ENCODE measurements at regions not wholly inside any gene's neighbourhood (a gene's known extent, or its start where the extent isn't known, plus 50 kb on each side); places are given as distances from the start of the nearest gene placed in this dataset.
"Not testable (repeated sequence)": the region's sequence is repeated elsewhere in the genome, so short reads cannot be mapped to it uniquely, and the experiment has no call there.

DNA sequence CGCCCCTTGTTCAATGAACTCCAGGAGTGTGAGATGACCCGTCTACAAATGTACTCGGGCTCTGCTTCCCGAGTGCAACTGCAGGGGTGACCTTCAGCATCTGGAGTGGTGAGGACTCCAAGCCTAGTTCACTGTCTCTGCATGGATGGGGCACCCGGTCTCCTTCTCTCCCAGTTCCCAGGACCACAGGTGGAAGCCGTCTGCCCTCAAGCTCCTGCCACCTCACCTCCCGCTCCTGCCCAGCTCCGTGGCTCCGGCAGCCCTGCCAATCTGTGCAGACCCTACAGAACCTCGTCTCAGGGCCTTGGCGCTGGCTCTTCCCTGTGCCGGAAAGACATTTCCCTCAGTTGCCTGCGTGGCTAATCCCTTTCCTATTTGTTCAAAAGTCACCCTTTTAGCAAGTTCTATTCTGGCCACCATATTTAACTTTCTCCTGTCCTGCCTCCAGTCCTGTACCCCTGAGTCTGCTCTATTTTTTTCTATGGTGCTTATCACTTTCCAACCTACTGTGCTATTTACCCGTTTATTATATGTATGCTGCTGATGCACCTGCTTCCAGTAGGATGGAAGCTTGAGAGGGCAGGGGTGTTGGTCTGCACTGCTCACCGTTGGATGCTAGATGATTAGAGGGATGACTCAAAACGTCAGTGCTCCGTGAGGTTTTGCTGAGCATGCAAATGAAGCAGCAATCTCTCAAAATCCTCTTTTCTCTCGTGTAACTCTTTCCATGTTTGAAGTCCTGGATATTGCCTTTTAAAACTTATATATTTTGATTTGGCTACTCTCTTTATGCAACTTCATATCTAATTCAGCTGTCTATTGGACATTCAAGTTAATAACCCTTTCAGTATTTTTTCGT, 641.4 kb downstream of the ACTR3B start:
- Histone ChIP-seq H3K4me3 (ENCODE audit: low read depth, low read length) (no peak overlapping the region), H3K36me3 (ENCODE audit: insufficient read depth) (no peaks in the 10 kb centered on the region), H3K27ac (ENCODE audit: low read depth) (no peak overlapping the region), H3K4me1 (ENCODE audit: insufficient read depth) (no peaks in the 10 kb centered on the region)
- DNase-seq (ENCODE audit: extremely low spot score), result no peak
- 87% methylated on average over 19 of the region's 19 CpGs for WGBS

DNA sequence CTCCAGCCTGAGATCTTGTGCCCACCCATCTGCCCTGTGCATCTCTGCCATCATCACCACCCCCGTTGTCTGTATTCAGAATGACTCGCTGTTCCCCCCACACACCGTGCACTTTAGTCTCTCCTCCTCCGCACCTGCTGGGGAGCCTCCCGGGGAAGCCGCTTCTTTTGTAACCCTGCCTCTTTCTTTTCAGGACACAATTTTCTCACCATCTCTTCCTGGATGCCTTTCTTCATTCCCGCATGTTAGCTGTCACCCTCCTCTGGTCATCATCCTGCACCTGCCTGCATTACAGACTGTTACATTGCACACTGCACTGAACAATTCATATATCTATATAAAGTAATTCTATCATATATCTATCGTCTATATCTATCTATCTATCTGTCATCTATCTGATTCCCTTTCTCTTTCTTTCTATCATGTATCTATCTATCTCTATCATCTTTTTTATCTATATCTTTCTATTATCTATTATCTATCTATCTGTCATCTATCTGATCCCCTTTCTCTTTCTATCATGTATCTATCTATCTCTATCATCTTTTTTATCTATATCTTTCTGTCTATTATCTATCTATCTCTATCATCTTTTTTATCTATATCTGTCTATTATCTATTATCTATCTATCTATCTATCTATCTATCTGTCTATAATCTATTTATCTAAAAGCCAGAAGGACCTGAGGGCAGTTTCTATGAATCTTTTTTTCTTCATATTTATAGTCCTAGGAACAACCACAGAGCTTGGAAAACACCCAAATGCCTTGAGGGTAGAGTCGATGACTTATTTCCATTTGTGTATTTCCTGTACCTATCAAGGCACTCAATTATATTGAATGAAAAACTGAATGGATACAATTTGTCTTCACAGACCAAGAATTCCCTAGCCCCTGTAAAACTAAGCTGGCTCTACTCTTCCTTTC, 642.5 kb downstream of the ACTR3B start:
- Histone ChIP-seq H3K36me3 (ENCODE audit: insufficient read depth) (no peaks in the 10 kb centered on the region), H3K4me1 (ENCODE audit: insufficient read depth) (no peaks in the 10 kb centered on the region), H3K27ac (ENCODE audit: low read depth) (no peak overlapping the region), H3K4me3 (ENCODE audit: low read depth, low read length) (no peak overlapping the region)
- WGBS, result 92% methylated on average over 9 of the region's 9 CpGs
- no peak for DNase-seq (ENCODE audit: extremely low spot score)

DNA sequence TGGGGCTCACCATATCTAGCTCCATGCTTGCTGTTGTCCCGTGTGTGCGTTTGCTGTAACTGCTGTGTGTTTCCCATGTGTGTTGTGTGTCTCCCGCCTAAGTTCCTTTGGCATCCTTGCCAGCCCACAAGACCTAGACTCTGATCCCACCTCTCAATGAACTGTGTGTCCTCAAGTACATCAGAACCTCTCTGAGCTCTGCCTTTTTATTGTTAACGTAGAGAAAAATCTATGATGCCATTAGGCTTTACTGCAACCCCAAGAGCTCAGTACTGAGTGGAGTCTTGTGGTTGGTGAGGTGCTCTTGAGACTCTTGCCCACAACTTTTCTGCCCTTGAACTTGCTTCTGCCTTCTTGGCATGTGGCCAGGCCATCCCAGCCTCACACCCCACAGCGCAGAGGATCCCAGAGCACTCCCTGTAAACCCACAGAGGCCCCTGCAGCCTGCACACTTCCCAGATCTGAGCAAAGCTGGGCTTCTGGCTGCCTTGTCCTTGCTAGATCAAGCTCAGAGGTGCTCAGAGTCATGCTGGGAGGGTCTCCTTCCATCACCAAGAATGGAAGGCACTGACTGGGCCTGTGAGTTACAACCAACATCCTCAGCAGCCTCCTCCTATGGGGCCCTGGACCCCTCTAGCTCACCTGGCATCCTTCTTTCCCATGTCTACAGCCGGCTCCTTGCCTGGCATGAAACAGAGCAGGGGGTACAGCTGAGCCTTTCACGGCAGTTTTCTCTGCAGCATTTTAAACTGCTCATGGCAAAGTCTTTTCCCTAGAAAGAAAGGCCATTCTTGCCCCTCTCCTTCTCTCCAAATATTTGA, 643.4 kb downstream of the ACTR3B start:
- no peaks in the 10 kb centered on the region for H3K36me3 ChIP-seq (ENCODE audit: insufficient read depth)
- DNase-seq (ENCODE audit: extremely low spot score), result no peak
- no peak overlapping the region for H3K4me3 ChIP-seq (ENCODE audit: low read depth, low read length)
- WGBS, result 94% methylated on average over 7 of the region's 7 CpGs
- no peak overlapping the region for H3K27ac ChIP-seq (ENCODE audit: low read depth)
- no peaks in the 10 kb centered on the region for H3K4me1 ChIP-seq (ENCODE audit: insufficient read depth)

DNA sequence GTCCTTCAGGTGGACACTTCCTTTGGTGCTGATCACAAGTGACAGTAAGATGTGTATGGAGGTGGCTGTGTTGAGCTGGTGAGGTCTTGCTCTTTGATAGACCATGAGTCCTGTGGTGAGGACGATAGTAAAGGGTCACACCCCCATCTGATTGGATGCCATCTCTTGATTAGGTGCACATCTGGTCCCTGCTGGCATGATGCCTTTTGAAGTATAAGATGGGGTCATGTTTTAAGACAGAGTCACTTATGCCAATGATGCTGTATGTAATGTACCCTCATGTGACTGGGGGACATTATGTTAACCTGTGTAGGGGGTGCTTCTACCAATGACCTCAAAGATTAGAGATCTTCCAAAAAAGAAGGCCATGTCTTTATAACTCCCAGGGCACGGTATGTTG, 644.6 kb downstream of the ACTR3B start:
- H3K4me1 ChIP-seq (ENCODE audit: insufficient read depth), result no peaks in the 10 kb centered on the region
- DNase-seq (ENCODE audit: extremely low spot score), result no peak
- WGBS, result 87% methylated on average over 2 of the region's 2 CpGs

DNA sequence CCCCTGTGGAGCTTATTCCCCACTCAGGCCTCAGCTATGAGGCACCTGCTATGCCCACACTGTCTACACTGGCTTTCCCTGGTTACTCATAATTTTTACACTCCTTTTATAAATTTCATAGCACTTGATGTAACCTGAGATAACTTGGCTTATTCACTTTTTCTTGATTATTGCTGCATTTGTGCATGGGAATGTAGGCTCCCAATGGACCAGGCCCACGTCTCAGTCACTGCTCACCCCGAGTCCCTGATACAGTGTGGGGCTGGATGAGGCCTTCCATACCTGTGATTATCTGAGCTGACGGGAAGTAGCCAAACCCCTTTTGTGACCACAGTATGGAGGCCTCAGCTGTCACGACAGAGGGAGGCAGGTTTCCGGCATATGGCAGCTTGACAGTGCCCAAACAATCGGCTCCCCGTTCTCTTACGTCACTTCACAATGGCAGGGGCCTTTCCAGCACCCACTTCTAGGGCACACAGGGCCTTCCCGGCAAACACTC, 645.3 kb downstream of the ACTR3B start:
- Histone ChIP-seq H3K36me3 (ENCODE audit: insufficient read depth) (no peaks in the 10 kb centered on the region), H3K4me1 (ENCODE audit: insufficient read depth) (no peaks in the 10 kb centered on the region), H3K4me3 (ENCODE audit: low read depth, low read length) (no peak overlapping the region), H3K27ac (ENCODE audit: low read depth) (no peak overlapping the region)
- WGBS, result 95% methylated on average over 9 of the region's 9 CpGs
- no peak for DNase-seq (ENCODE audit: extremely low spot score)

More for the DNA sequence above, 644.6 kb downstream of the ACTR3B start:
- H3K4me3 ChIP-seq (ENCODE audit: low read depth, low read length), result no peak overlapping the region
- H3K27ac ChIP-seq (ENCODE audit: low read depth), result no peak overlapping the region
- no peaks in the 10 kb centered on the region for H3K36me3 ChIP-seq (ENCODE audit: insufficient read depth)

DNA sequence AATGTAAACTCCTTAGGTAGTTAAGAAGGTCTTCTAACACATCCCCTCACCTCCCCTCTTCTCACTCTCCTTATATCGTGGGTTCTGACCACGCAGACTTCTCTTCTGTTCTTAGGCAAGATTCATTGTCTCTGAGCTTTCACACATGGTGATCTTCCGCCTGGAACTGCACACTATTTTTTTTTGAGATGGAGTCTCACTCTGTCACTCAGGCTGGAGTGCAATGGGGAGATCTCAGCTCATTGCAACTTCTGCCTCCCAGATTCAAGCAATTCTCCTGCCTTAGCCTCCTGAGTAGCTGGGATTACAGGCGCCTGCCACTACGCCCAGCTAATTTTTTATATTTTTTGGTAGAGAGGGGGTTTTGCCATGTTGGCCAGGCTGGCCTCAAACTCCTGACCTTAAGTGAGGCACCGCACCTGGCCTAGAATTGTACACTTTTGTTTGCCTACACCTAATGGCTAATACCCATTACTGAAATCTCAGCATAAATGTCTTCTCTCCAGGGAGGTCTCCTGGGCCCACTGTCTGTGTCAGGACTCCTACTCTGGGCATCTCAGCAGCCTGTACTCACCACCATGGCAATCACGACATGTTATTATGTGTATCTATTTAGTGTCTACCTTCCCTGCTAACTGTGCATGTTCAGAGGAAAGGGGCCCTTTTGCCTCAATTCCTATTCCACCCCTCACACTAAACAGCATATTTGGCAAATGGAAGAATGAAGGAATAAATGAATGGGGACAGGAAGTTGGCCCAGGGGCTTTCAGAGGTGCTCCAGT, 646.3 kb upstream of the DPP6 start:
- no peak for DNase-seq (ENCODE audit: extremely low spot score)
- H3K4me1 ChIP-seq (ENCODE audit: insufficient read depth), result no peaks in the 10 kb centered on the region
- no peaks in the 10 kb centered on the region for H3K36me3 ChIP-seq (ENCODE audit: insufficient read depth)
- H3K4me3 ChIP-seq (ENCODE audit: low read depth, low read length), result no peak overlapping the region
- 83% methylated on average over 7 of the region's 7 CpGs for WGBS
- no peak overlapping the region for H3K27ac ChIP-seq (ENCODE audit: low read depth)

DNA sequence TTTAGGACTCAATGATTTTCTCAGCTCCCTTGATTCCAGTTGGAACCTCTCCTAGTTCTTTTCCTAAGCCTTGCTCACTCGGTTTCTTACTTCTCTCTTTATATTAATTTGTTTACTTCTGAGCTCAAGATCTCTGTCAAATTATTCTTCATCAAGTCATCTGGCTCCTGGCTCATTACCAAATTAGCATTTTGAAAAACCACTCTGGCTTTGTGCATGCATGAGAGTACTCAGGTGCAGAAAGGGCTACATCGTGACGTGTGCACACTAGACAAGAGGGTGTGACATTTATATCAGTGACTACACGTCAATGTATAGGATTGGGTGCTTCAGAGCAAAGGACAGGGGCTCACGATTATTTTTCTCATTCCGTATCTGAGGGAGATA, 645.7 kb upstream of the DPP6 start:
- no peak for DNase-seq (ENCODE audit: extremely low spot score)
- Histone ChIP-seq H3K36me3 (ENCODE audit: insufficient read depth) (no peaks in the 10 kb centered on the region), H3K4me3 (ENCODE audit: low read depth, low read length) (no peak overlapping the region), H3K4me1 (ENCODE audit: insufficient read depth) (no peaks in the 10 kb centered on the region), H3K27ac (ENCODE audit: low read depth) (no peak overlapping the region)
- 62% methylated on average over 6 of the region's 6 CpGs for WGBS

DNA sequence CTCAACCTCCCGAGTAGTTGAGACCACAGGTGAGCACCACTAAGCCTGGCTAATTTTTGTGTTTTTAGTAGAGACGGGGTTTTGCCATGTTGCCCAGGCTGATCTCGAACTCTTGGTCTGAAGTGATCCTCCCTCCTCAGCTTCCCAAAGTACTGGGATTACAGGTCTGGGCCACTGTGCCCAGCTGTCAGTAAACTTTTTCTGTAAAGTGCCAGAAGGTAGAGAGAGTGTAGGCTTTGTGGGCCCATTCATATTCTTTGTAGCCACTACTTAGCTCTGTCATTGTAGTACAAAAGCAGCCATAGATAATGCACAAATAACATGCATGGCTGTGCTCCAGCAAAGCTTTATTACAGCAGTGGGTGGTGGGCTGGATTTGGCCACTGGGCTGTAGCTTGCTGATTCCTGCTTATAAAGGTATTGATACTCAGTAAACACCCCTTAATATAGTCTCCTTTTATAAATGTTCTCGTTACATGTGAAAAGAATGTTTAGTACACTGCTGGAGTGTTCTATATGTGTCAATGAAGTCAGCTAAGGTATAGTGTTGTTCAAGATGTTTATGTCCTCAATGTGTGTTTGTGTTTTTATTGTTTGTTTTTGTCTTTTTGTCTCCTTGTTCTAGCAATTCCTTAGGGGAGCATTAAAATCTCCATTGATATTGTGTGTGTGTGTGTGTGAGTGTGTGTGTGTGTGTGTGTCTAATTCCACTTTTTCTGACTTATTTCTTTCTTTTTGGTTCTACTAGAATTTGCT, 644.7 kb upstream of the DPP6 start:
- WGBS, result 87% methylated on average over 4 of the region's 4 CpGs
- Histone ChIP-seq H3K4me3 (ENCODE audit: low read depth, low read length) (no peak overlapping the region), H3K36me3 (ENCODE audit: insufficient read depth) (no peaks in the 10 kb centered on the region), H3K27ac (ENCODE audit: low read depth) (no peak overlapping the region), H3K4me1 (ENCODE audit: insufficient read depth) (no peaks in the 10 kb centered on the region)
- DNase-seq (ENCODE audit: extremely low spot score), result no peak

DNA sequence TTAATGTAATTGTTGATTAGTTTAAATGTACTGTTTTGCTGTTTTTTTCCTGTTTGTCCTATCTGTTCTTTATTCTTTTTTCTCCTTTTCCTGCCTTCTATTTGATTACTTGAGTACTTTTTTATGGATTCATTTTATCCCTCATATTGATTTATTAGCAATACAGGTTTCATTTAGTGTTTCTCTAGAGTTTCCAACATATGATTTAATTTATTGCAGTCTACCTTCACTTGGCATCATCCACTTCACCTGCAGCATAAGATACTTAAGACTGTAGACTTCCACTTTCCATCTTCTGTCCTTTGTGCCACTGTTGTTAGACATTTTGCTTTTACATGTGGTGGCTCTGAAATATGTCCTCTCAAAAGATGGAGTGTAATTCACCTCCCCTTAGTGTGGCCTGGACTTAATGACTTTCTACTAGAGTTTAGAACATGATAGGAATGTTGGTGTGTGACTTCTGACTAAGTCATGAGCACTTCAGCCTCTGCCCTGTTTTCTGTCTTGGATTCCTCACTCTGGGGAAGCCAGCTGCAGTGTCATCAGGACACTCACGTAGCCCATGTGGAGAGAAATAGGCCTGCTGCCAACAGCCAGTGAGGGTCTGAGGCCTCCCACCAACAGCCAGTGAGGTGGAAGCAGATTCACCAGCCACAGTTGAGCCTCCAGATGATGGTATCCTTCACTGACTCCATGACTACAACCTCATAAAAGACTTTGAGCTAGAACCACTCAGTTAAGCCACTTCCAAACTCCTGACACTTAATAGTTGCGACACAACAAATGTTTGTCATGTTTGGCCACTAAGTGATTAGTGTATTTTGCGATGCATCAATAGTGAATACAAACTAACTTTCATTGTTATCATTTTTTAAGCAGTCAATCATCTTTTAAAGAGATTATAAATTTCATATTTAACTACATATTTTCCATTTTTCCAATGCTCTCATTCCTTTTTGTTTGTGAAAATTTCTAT, 643.5 kb upstream of the DPP6 start:
- no peak overlapping the region for H3K27ac ChIP-seq (ENCODE audit: low read depth)
- H3K4me3 ChIP-seq (ENCODE audit: low read depth, low read length), result no peak overlapping the region
- no peaks in the 10 kb centered on the region for H3K36me3 ChIP-seq (ENCODE audit: insufficient read depth)
- no peak for DNase-seq (ENCODE audit: extremely low spot score)
- WGBS, result 74% methylated on average over 3 of the region's 3 CpGs
- H3K4me1 ChIP-seq (ENCODE audit: insufficient read depth), result no peaks in the 10 kb centered on the region

DNA sequence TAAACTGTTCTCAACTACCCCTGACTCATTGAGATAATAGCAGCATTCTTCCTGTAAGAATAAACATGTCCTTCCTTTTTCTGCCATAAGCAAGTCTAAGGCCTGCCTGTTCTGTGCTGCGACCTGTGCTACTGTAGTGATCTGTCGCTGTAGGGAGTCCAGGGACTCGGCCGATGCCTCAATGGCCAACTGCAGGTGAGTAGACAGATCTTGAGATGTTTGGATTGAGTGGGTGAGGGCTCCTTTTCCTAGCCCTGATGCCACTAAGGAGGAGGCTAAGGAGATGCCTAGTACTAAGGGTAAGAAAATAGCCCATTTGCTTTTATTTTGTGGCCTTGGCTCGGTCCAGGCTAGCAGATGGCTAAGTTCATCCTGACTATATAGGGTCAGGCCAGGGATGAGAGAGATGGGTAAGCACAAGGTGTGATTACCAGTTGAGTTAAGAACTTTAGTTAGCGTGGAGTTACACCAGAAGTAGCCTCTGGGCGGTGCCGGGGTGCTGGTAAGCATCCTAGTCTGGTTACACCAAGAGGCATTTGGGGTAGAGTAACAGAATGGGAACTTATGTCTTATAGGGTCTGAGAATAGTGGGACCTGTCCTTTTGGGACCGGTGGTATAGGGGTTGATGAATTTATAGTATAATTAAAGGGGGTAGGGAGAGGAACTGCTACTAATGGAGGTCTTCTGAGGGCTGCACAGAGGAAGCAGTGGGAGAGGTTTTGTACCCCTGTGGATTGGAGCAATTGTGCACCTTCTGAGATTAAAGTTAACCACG, 642.4 kb upstream of the DPP6 start:
- 89% methylated on average over 10 of the region's 10 CpGs for WGBS
- H3K4me1 ChIP-seq (ENCODE audit: insufficient read depth); DNase-seq (ENCODE audit: extremely low spot score); H3K4me3 ChIP-seq (ENCODE audit: low read depth, low read length); H3K27ac ChIP-seq (ENCODE audit: low read depth); H3K36me3 ChIP-seq (ENCODE audit: insufficient read depth): not testable (repeated sequence)

Data from urinary bladder (tissue), 3 donors.